Choroid plexus epithelial cell (primary cell): ENCODE measurements at regions not wholly inside any gene's neighbourhood (a gene's known extent, or its start where the extent isn't known, plus 50 kb on each side); places are given as distances from the start of the nearest gene placed in this dataset.

Experiments
- DNase-seq: peaks from one replicate; pipeline ENCODE4 v3.0.0-alpha.2; 2010; ENCODE audit warnings: low read depth
- H3K4me3 ChIP-seq: 2 replicates; pipeline ENCODE4 v1.5.1; 2011; ENCODE audit warnings: low read depth, mild to moderate bottlenecking, control low read depth, low read length, moderate library complexity
- CTCF ChIP-seq: conservative IDR thresholded peaks from 2 replicates; pipeline ENCODE4 v1.5.1; 2011; ENCODE audit warnings: low read depth, mild to moderate bottlenecking, control low read depth, inconsistent platforms, low read length, moderate library complexity

- no peak for DNase-seq
- no peak for TF ChIP-seq CTCF
- no peak overlapping the region for H3K4me3 ChIP-seq
Measured at GRCh38 chr5:97955450-97955849, 772.4 kb upstream of the RIOK2 start.

GRCh38 chr5:97967292-97967691, 784.2 kb upstream of the RIOK2 start:
- no peak for TF ChIP-seq CTCF
- no peak for DNase-seq
- H3K4me3 ChIP-seq: no peak overlapping the region

- TF ChIP-seq CTCF: no peak
- no peak for DNase-seq
- no peak overlapping the region for H3K4me3 ChIP-seq
Measured at GRCh38 chr5:97968346-97968745, 785.3 kb upstream of the RIOK2 start.

- no peak for TF ChIP-seq CTCF
- peak; percentile 71 for DNase-seq
- no peak overlapping the region for H3K4me3 ChIP-seq
Measured at GRCh38 chr5:97979740-97980139, 793.7 kb upstream of the RGMB start.

GRCh38 chr5:97980291-97980690, 793.2 kb upstream of the RGMB start:
- H3K4me3 ChIP-seq: no peak overlapping the region
- peak; percentile 14 for DNase-seq
- no peak for TF ChIP-seq CTCF

GRCh38 chr5:97986069-97986468, 787.4 kb upstream of the RGMB start:
- TF ChIP-seq CTCF: peak; percentile 26
- H3K4me3 ChIP-seq: peak overlapping the region; percentile 32
- DNase-seq: peak; percentile 57

GRCh38 chr5:97991236-97991635, 782.2 kb upstream of the RGMB start:
- no peak overlapping the region for H3K4me3 ChIP-seq
- TF ChIP-seq CTCF: no peak
- DNase-seq: no peak
